HEK293T (cell line): ENCODE measurements at regions not wholly inside any gene's neighbourhood (a gene's known extent, or its start where the extent isn't known, plus 50 kb on each side); places are given as distances from the start of the nearest gene placed in this dataset.

ENCODE experiments used
- ARNT ChIP-seq: fragments of 450-650 bp; IDR thresholded peaks from 2 replicates; pipeline ENCODE4 v1.6.1; 2017; ENCODE audit warnings: mild to moderate bottlenecking
- BHLHE40 ChIP-seq: fragments of 450-650 bp; IDR thresholded peaks from 2 replicates; pipeline ENCODE4 v1.6.1; 2016; ENCODE audit warnings: mild to moderate bottlenecking, moderate library complexity, borderline replicate concordance
- ELF4 ChIP-seq: fragments of 450-650 bp; IDR thresholded peaks from 2 replicates; pipeline ENCODE4 v1.6.1; 2017; ENCODE audit warnings: antibody characterized with exemption
- FOXA1 ChIP-seq: fragments of 450-650 bp; IDR thresholded peaks from 2 replicates; pipeline ENCODE4 v1.6.1; 2016; ENCODE audit warnings: mild to moderate bottlenecking
- FOXK2 ChIP-seq: fragments of 450-650 bp; IDR thresholded peaks from 2 replicates; pipeline ENCODE4 v1.6.1; 2016; ENCODE audit warnings: mild to moderate bottlenecking
- HDGF ChIP-seq: fragments of 450-650 bp; IDR thresholded peaks from 2 replicates; pipeline ENCODE4 v1.6.1; 2017; ENCODE audit warnings: antibody characterized with exemption, borderline replicate concordance
- LEF1 ChIP-seq: fragments of 450-650 bp; IDR thresholded peaks from 2 replicates; pipeline ENCODE4 v1.6.1; 2017; ENCODE audit warnings: mild to moderate bottlenecking, borderline replicate concordance
- NFRKB ChIP-seq: fragments of 450-650 bp; IDR thresholded peaks from 2 replicates; pipeline ENCODE4 v1.6.1; 2016; ENCODE audit warnings: mild to moderate bottlenecking, moderate library complexity
- PKNOX1 ChIP-seq: fragments of 450-650 bp; IDR thresholded peaks from 2 replicates; pipeline ENCODE4 v1.6.1; 2016
- SP1 ChIP-seq: fragments of 450-650 bp; IDR thresholded peaks from 2 replicates; pipeline ENCODE4 v1.6.1; 2017
- SUZ12 ChIP-seq: fragments of 450-650 bp; IDR thresholded peaks from 2 replicates; pipeline ENCODE4 v1.6.1; 2016; ENCODE audit warnings: mild to moderate bottlenecking
- TARDBP ChIP-seq: fragments of 450-650 bp; IDR thresholded peaks from 2 replicates; pipeline ENCODE4 v1.6.1; 2016
- ZNF384 ChIP-seq: fragments of 450-650 bp; IDR thresholded peaks from 2 replicates; pipeline ENCODE4 v1.6.1; 2016

- TF ChIP-seq PKNOX1, result no peak
- no peak for TF ChIP-seq HDGF
- no peak for TF ChIP-seq BHLHE40
- TF ChIP-seq ELF4, result no peak
- TF ChIP-seq SP1, result no peak
- TF ChIP-seq ZNF384, result no peak
- TF ChIP-seq FOXA1, result no peak
- TF ChIP-seq ARNT, result no peak
- no peak for TF ChIP-seq TARDBP
- TF ChIP-seq SUZ12, result no peak
- TF ChIP-seq FOXK2, result no peak
- no peak for TF ChIP-seq LEF1
- no peak for TF ChIP-seq NFRKB
Observed at GRCh38 chr2:149652526-149652925, 65.0 kb upstream of the MMADHC start.
